ENCODE measurements at regions not wholly inside any gene's neighbourhood (a gene's known extent, or its start where the extent isn't known, plus 50 kb on each side); places are given as distances from the start of the nearest gene placed in this dataset.

DNA sequence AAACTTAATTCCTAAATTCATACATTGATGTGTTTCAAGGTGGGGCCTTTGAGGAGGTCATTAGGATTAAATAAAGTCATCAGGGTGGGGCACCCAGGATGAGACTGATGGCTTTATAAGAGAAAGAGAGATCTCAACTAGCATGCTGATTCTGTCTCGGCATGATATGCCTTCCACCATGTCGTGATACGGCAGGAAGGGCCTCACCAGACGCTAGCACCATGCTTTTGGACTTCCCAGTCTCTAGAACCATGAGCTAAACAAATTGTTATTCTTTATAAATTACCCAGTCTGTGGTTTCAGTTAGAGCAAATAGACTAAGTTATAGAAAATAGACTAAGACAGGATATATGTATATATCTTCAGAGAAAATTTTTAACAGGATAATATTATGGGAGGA, 759.6 kb downstream of the MED13L start:
- Histone ChIP-seq H3F3A (replicated peaks; ENCODE audit: insufficient read depth) (no peaks in the 10 kb centered on the region), H3K36me3 (replicated peaks in 1 of 2; ENCODE audit: control insufficient read depth in 1 of 2, insufficient read depth in 2 of 2, low read length in 1 of 2) (no peaks in the 10 kb centered on the region), H3K4me3 (ENCODE audit: low read depth in 2 of 2, low read length in 1 of 2) (no peak overlapping the region), H3K27ac (ENCODE audit: low read depth in 2 of 2, low read length in 1 of 2) (no peak overlapping the region), H3K27me3 (ENCODE audit: insufficient read depth) (no peaks in the 10 kb centered on the region), H3K4me1 (ENCODE audit: control insufficient read depth in 1 of 2, insufficient read depth in 2 of 2, low read depth in 1 of 2, low read length in 1 of 2) (peaks cover 0 to 4% of the 10 kb centered on the region in 2 experiments; a peak in 1 of 4 replicates), H3K4me2 (no peak overlapping the region), H4K20me1 (ENCODE audit: insufficient read depth) (no peaks in the 10 kb centered on the region), H3K79me2 (ENCODE audit: insufficient read depth) (no peaks in the 10 kb centered on the region), H3K9me2 (no peaks in the 10 kb centered on the region), H3K9ac (no peak overlapping the region), H2AFZ (ENCODE audit: low read depth) (no peak overlapping the region), H3K9me3 (no peaks in the 10 kb centered on the region)
- ChIA-PET POLR2A (no interaction called here), CTCF (no interaction called here)
- TF ChIP-seq EP300 (IDR thresholded peaks at IDR 0.05; ENCODE audit: borderline replicate concordance in 1 of 2, low read depth in 1 of 2, low read length in 1 of 2) (no peak), RAD21 (IDR thresholded peaks at IDR 0.05; ENCODE audit: low read length) (no peak), NRF1 (IDR thresholded peaks at IDR 0.05; ENCODE audit: low read depth, low read length) (no peak), RFX5 (IDR thresholded peaks at IDR 0.05; ENCODE audit: low read length) (no peak), TAF1 (IDR thresholded peaks at IDR 0.05; ENCODE audit: borderline replicate concordance, low read depth, low read length) (no peak)
- TF ChIP-seq, protein P1, sequence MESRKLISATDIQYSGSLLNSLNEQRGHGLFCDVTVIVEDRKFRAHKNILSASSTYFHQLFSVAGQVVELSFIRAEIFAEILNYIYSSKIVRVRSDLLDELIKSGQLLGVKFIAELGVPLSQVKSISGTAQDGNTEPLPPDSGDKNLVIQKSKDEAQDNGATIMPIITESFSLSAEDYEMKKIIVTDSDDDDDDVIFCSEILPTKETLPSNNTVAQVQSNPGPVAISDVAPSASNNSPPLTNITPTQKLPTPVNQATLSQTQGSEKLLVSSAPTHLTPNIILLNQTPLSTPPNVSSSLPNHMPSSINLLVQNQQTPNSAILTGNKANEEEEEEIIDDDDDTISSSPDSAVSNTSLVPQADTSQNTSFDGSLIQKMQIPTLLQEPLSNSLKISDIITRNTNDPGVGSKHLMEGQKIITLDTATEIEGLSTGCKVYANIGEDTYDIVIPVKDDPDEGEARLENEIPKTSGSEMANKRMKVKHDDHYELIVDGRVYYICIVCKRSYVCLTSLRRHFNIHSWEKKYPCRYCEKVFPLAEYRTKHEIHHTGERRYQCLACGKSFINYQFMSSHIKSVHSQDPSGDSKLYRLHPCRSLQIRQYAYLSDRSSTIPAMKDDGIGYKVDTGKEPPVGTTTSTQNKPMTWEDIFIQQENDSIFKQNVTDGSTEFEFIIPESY (IDR thresholded peaks at IDR 0.05; ENCODE audit: borderline replicate concordance, low read depth) = no peak
- 36% methylated on average over 4 of the region's 4 CpGs for WGBS (ENCODE audit: low lambda C conversion rate)
- no peak for DNase-seq

DNA sequence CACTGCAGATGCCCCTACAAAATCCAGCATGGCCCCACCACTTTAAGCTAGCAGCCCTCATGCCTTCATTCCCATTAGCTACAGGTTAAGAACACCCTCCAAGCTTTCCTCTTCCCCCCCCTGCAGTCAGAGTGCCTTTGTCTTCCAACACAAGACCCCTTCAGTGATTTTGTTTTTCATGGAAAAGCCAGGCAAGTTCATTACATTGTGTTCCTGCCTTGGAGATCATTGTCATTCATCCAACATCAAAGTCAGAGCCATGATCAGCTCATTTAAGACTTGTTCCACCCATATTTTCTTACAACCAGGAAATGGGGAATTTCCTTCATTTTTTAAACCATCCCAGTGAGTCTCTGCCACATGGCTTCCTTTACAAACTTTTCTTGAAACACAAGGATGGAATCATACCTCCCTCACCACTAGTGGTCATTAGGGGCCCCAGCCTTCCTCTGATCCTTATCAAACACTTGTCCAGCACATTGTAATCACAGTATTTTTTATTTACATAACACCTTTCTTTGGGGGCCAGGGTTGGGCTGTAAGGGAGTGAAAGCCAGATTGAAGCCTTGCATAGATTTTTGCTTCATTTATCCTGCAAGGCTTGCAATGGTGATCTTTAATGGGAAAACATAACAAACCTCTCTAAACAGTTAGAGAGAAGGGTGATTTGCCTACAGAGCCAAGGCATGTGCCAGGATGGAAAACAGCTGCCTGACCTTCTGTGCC, 765.3 kb downstream of the MED13L start:
- no peak overlapping the region for H3K9ac ChIP-seq
- no peaks in the 10 kb centered on the region for H3K9me2 ChIP-seq
- H3K4me1 ChIP-seq (ENCODE audit: control insufficient read depth in 1 of 2, insufficient read depth in 2 of 2, low read depth in 1 of 2, low read length in 1 of 2) = no peaks in the 10 kb centered on the region
- no peaks in the 10 kb centered on the region; the same call in 1 of the 2 replicates for H3K27me3 ChIP-seq (ENCODE audit: insufficient read depth)
- ChIA-PET POLR2A (no interaction called here), CTCF (interaction anchor here (1.0 kb wide), 1 partner anchor 20 kb away, joined by 4 read pairs; no protein-coding TSS in a partner anchor)
- no peak overlapping the region for H3K4me3 ChIP-seq (ENCODE audit: low read depth in 2 of 2, low read length in 1 of 2)
- no peaks in the 10 kb centered on the region for H3K79me2 ChIP-seq (ENCODE audit: insufficient read depth)
- no peak overlapping the region for H3K4me2 ChIP-seq
- no peaks in the 10 kb centered on the region for H3K36me3 ChIP-seq (replicated peaks in 1 of 2; ENCODE audit: control insufficient read depth in 1 of 2, insufficient read depth in 2 of 2, low read length in 1 of 2)
- H2AFZ ChIP-seq (ENCODE audit: low read depth) = no peak overlapping the region
- H3K27ac ChIP-seq (ENCODE audit: low read depth in 2 of 2, low read length in 1 of 2) = no peak overlapping the region
- no peaks in the 10 kb centered on the region for H4K20me1 ChIP-seq (ENCODE audit: insufficient read depth)
- no peaks in the 10 kb centered on the region for H3K9me3 ChIP-seq
- no peak for DNase-seq
- H3F3A ChIP-seq (replicated peaks; ENCODE audit: insufficient read depth) = no peaks in the 10 kb centered on the region
- TF ChIP-seq YY1 (IDR thresholded peaks at IDR 0.05; ENCODE audit: low read depth) (no peak), EP300 (IDR thresholded peaks at IDR 0.05; ENCODE audit: borderline replicate concordance in 1 of 2, low read depth in 1 of 2, low read length in 1 of 2) (no peak), FOXJ3 (CRISPR knock-in tag; IDR thresholded peaks at IDR 0.05) (no peak), GABPA (IDR thresholded peaks at IDR 0.05; ENCODE audit: low read depth) (no peak), TEAD4 (IDR thresholded peaks at IDR 0.05; ENCODE audit: borderline replicate concordance, insufficient read depth) (no peak), CHD2 (IDR thresholded peaks at IDR 0.05; ENCODE audit: low read length, partially characterized antibody) (no peak), USF1 (IDR thresholded peaks at IDR 0.05; ENCODE audit: borderline replicate concordance, low read depth) (no peak), REST (IDR thresholded peaks at IDR 0.05; ENCODE audit: low read depth, low read length) (no peak)
- TF ChIP-seq, protein P2, sequence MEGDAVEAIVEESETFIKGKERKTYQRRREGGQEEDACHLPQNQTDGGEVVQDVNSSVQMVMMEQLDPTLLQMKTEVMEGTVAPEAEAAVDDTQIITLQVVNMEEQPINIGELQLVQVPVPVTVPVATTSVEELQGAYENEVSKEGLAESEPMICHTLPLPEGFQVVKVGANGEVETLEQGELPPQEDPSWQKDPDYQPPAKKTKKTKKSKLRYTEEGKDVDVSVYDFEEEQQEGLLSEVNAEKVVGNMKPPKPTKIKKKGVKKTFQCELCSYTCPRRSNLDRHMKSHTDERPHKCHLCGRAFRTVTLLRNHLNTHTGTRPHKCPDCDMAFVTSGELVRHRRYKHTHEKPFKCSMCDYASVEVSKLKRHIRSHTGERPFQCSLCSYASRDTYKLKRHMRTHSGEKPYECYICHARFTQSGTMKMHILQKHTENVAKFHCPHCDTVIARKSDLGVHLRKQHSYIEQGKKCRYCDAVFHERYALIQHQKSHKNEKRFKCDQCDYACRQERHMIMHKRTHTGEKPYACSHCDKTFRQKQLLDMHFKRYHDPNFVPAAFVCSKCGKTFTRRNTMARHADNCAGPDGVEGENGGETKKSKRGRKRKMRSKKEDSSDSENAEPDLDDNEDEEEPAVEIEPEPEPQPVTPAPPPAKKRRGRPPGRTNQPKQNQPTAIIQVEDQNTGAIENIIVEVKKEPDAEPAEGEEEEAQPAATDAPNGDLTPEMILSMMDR (IDR thresholded peaks at IDR 0.05) = no peak

Data from SK-N-SH (cell line).